ENCODE measurements at regions not wholly inside any gene's neighbourhood (a gene's known extent, or its start where the extent isn't known, plus 50 kb on each side); places are given as distances from the start of the nearest gene placed in this dataset.
A peak's percentile ranks its signal among the peaks of the same experiment; 100 is the strongest.

DNA sequence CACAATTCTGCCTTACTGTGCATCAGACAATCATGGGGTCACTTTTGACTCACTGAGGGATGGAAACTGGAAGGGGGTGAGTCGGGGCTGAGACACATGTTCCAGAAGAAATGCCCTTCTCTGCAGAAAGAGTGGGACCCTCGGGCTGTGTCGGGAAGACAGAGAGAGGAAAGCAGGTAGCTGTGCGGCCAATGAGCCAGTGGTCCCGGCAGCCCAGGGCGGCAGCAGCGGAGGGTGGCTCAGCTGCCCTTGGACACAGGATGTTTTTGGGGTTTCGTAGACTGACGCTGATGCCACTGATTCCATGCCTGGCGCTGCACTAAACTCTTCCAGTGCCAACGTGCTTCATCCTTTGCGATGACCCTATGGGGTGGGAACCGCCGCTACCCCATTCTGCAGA lies 78.4 kb upstream of the PPP1R26 start:
- Histone ChIP-seq H3K36me3 (no peaks in the 10 kb centered on the region), H3K9me3 (peaks cover 0 to 11% (median 10%) of the 10 kb centered on the region in 4 donors), H3K4me3 (no peak overlapping the region), H3K4me1 (no peaks in the 10 kb centered on the region), H3K27ac (no peak overlapping the region), H3K27me3 (peaks cover 0 to 69% (median 0%) of the 10 kb centered on the region in 3 donors)
- TF ChIP-seq POLR2AphosphoS5 (IDR thresholded peaks at IDR 0.05) (no peak), EP300 (IDR thresholded peaks at IDR 0.05) (no peak), CTCF (IDR thresholded peaks at IDR 0.05) (no peak), POLR2A (IDR thresholded peaks at IDR 0.05) (no peak)
- intact Hi-C loops (cut with DNase I; ENCODE audit: low total_unique reads) = no loop called here
- WGBS, 5 donors = 82 to 90% (median 87%) methylated on average over 14 of the region's 14 CpGs
- no peak for DNase-seq

DNA sequence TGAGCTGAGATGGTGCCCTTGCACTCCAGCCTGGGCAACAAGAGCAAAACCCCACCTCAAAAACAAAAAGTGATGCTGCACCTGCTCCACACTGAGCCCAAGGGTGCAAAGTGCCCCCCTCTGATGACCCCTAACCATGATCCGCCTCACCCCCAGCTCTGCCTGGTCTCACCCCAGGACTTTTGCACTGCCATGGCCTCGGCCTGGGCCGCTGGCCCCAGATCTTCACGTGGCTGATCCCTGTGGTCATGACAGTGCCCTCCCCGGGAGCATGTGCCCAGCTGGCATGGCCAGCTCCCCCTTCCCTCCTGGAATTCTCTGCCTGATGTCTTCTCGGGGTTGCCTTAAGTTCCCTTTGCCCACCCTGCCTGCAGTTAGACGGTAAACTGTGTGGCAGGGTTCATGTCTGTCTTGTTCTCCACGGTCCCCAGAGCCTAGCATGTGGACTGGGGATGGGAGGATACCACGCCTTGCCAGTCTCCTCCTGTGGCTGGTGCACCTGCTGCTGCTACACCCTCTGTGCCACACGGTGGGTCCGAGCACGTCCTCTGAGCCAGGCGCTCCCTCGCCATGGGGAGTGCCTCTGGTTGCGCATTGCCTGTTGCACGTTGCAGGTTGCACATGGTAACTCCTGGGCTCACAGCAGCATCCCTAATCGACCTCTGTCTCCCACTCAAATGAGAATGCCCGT lies 77.4 kb upstream of the PPP1R26 start:
- no peak for DNase-seq
- 76 to 84% (median 78%) methylated on average over 17 to 18 of the region's 18 CpGs for WGBS, 5 donors
- TF ChIP-seq POLR2AphosphoS5 (IDR thresholded peaks at IDR 0.05) (no peak), POLR2A (IDR thresholded peaks at IDR 0.05) (no peak), CTCF (IDR thresholded peaks at IDR 0.05) (no peak), EP300 (IDR thresholded peaks at IDR 0.05) (no peak)
- intact Hi-C loops (cut with DNase I; ENCODE audit: low total_unique reads) = no loop called here
- H3K4me3 ChIP-seq = no peak overlapping the region
- H3K4me1 ChIP-seq = no peaks in the 10 kb centered on the region
- H3K27ac ChIP-seq = no peak overlapping the region
- peaks cover 0 to 2% (median under 1%) of the 10 kb centered on the region in 4 donors for H3K9me3 ChIP-seq
- H3K27me3 ChIP-seq = peaks cover 0 to 67% (median 0%) of the 10 kb centered on the region in 3 donors
- H3K36me3 ChIP-seq = no peaks in the 10 kb centered on the region

GRCh38 chr9:135402739-135403695 lies 76.6 kb upstream of the PPP1R26 start:
- no peaks in the 10 kb centered on the region for H3K9me3 ChIP-seq
- no peak for TF ChIP-seq CTCF (IDR thresholded peaks at IDR 0.05)
- TF ChIP-seq EP300 (IDR thresholded peaks at IDR 0.05) = no peak
- no peak for TF ChIP-seq POLR2AphosphoS5 (IDR thresholded peaks at IDR 0.05)
- TF ChIP-seq POLR2A (IDR thresholded peaks at IDR 0.05) = no peak
- no peak overlapping the region for H3K4me3 ChIP-seq
- H3K36me3 ChIP-seq = no peaks in the 10 kb centered on the region
- H3K4me1 ChIP-seq = no peaks in the 10 kb centered on the region
- 69 to 79% (median 73%) methylated on average over 21 to 29 of the region's 29 CpGs for WGBS, 5 donors
- no peak for DNase-seq
- peaks cover 0 to 62% (median 0%) of the 10 kb centered on the region in 3 donors for H3K27me3 ChIP-seq
- no peak overlapping the region for H3K27ac ChIP-seq
- intact Hi-C loops (cut with DNase I; ENCODE audit: low total_unique reads) = no loop called here

DNA sequence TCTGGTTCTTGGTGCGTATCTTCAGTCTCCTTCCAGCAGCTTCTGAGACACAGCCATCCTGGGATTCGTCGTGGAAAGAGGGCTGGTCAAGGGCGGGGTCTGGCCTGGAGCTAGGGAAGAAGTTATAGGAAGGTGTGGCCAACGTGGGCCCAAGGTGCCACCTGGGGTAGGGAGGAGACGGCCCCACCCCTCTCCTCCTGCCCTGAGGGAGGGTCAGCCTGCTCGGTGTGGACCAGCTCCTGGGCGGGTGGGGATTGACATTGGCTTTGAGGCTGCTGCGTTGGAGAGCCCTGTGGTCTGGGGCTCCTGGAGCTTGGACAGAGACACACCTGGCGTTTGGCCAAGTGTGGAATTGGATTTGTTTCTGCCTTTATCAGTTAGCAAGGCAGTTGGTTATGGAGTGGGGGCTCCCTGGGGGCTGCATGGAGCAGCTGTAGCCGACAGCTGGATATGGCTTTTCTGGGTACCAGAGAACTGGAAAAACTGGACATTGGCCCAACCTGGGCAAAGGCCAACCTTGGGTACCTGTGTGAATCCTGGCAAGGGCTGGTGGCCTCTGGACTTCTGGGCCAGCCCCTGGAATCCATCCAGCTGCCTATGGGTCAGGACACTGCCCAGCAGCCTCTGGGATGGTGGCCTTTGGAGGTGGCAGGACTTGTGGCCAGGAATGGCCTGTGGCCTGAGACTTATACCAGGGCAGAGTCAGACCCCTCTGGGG lies 75.7 kb upstream of the PPP1R26 start:
- intact Hi-C loops (cut with DNase I; ENCODE audit: low total_unique reads) = no loop called here
- Histone ChIP-seq H3K9me3 (no peaks in the 10 kb centered on the region), H3K27me3 (peaks cover 0 to 62% (median 0%) of the 10 kb centered on the region in 3 donors), H3K4me1 (no peaks in the 10 kb centered on the region), H3K4me3 (no peak overlapping the region), H3K27ac (no peak overlapping the region), H3K36me3 (no peaks in the 10 kb centered on the region)
- DNase-seq = peak in 1 of 2 donors; percentile 43
- no peak for TF ChIP-seq POLR2AphosphoS5 (IDR thresholded peaks at IDR 0.05)
- TF ChIP-seq EP300 (IDR thresholded peaks at IDR 0.05) = no peak
- no peak for TF ChIP-seq POLR2A (IDR thresholded peaks at IDR 0.05)
- no peak for TF ChIP-seq CTCF (IDR thresholded peaks at IDR 0.05)
- WGBS, 5 donors = 28 to 46% (median 33%) methylated on average over 10 to 11 of the region's 11 CpGs

Data from stomach (tissue), 8 donors.